Mucosa of descending colon (tissue), 3 donors: ENCODE measurements at regions not wholly inside any gene's neighbourhood (a gene's known extent, or its start where the extent isn't known, plus 50 kb on each side); places are given as distances from the start of the nearest gene placed in this dataset.

ENCODE experiments used
- ATAC-seq: fragments of 200-7000 bp; cut with Tn5 transposase; one replicate; pipeline ENCODE4 v1.9.1; 2020; ENCODE audit warnings: mild to moderate bottlenecking, moderate library complexity
- DNase-seq, 3 donors: peaks; one replicate each; pipeline ENCODE4 v3.0.0-alpha.2; 2020
- H3K36me3 ChIP-seq: fragments of 200-600 bp; one replicate; pipeline ENCODE4 v1.8.0; 2021; ENCODE audit warnings: low read depth, mild to moderate bottlenecking
- H3K4me1 ChIP-seq: fragments of 200-600 bp; one replicate; pipeline ENCODE4 v1.8.0; 2021; ENCODE audit warnings: low read depth, mild to moderate bottlenecking
- H3K4me3 ChIP-seq: fragments of 200-600 bp; one replicate; pipeline ENCODE4 v1.8.0; 2021; ENCODE audit warnings: mild to moderate bottlenecking
- H3K9me3 ChIP-seq: fragments of 200-600 bp; one replicate; pipeline ENCODE4 v1.8.0; 2021; ENCODE audit warnings: mild to moderate bottlenecking
- CTCF ChIP-seq: fragments of 200-600 bp; IDR thresholded peaks from one replicate; pipeline ENCODE4 v1.8.0; 2022; ENCODE audit warnings: antibody characterized with exemption, mild to moderate bottlenecking
- intact Hi-C, 2 donors: fragments of 100-400 bp; cut with DNase I in 1 of 2; cut with micrococcal nuclease in 1 of 2; formaldehyde crosslinking; loops; one replicate each; pipeline versions ENCODE4 v1.11.0 to v1.11.1; 2022; cut with DNase I, micrococcal nuclease
- donor health status: DM: no; HTN: no; CAD: no; lungs with moderate emphysema.
- donor health status: DM: no; HTN: no; CAD: no.
- donor health status: DM: no; HTN: yes; CAD: no.

- DNase-seq = no peak
- no peak for ATAC-seq
- H3K4me1 ChIP-seq = no peaks in the 10 kb centered on the region
- peaks cover 3% of the 10 kb centered on the region for H3K9me3 ChIP-seq
- H3K36me3 ChIP-seq = no peaks in the 10 kb centered on the region
- intact Hi-C loops = no loop called here
- TF ChIP-seq CTCF = no peak
- no peak overlapping the region for H3K4me3 ChIP-seq
Observed at GRCh38 chr5:166651234-166651633, 1640.2 kb upstream of the WWC1 start.

GRCh38 chr5:166671811-166672210 lies 1619.6 kb upstream of the WWC1 start:
- intact Hi-C loops = no loop called here
- no peak for ATAC-seq

GRCh38 chr5:166672431-166672830 lies 1619.0 kb upstream of the WWC1 start:
- no peak for DNase-seq
- no peaks in the 10 kb centered on the region for H3K4me1 ChIP-seq
- intact Hi-C loops = no loop called here
- no peaks in the 10 kb centered on the region for H3K36me3 ChIP-seq
- peaks cover 18% of the 10 kb centered on the region for H3K9me3 ChIP-seq
- no peak for ATAC-seq
- H3K4me3 ChIP-seq = no peak overlapping the region
- TF ChIP-seq CTCF = no peak

More at GRCh38 chr5:166671811-166672210, 1619.6 kb upstream of the WWC1 start:
- H3K4me1 ChIP-seq = no peaks in the 10 kb centered on the region
- H3K4me3 ChIP-seq = no peak overlapping the region
- TF ChIP-seq CTCF = no peak
- no peaks in the 10 kb centered on the region for H3K36me3 ChIP-seq
- H3K9me3 ChIP-seq = peaks cover 20% of the 10 kb centered on the region
- DNase-seq = no peak

- DNase-seq (no peak), ATAC-seq (no peak)
- H3K4me1 ChIP-seq = no peaks in the 10 kb centered on the region
- no peak for TF ChIP-seq CTCF
- no peaks in the 10 kb centered on the region for H3K36me3 ChIP-seq
- H3K9me3 ChIP-seq = peaks cover 17% of the 10 kb centered on the region
- intact Hi-C loops = no loop called here
- no peak overlapping the region for H3K4me3 ChIP-seq
Observed at GRCh38 chr5:166677891-166678290, 1613.6 kb upstream of the WWC1 start.

- ATAC-seq = no peak
- no peaks in the 10 kb centered on the region for H3K4me1 ChIP-seq
- no peak for TF ChIP-seq CTCF
- no peaks in the 10 kb centered on the region for H3K36me3 ChIP-seq
- peaks cover 7% of the 10 kb centered on the region for H3K9me3 ChIP-seq
- intact Hi-C loops = no loop called here
- no peak for DNase-seq
- H3K4me3 ChIP-seq = no peak overlapping the region
Observed at GRCh38 chr5:166679331-166679730, 1612.1 kb upstream of the WWC1 start.

GRCh38 chr5:166695326-166695725 lies 1596.1 kb upstream of the WWC1 start:
- intact Hi-C loops = no loop called here
- H3K4me1 ChIP-seq = no peaks in the 10 kb centered on the region
- no peak for TF ChIP-seq CTCF
- DNase-seq = no peak
- no peak for ATAC-seq
- H3K4me3 ChIP-seq = no peak overlapping the region
- no peaks in the 10 kb centered on the region for H3K36me3 ChIP-seq
- H3K9me3 ChIP-seq = peaks cover 7% of the 10 kb centered on the region
